Loucy (cell line): ENCODE measurements at regions not wholly inside any gene's neighbourhood (a gene's known extent, or its start where the extent isn't known, plus 50 kb on each side); places are given as distances from the start of the nearest gene placed in this dataset.

ENCODE experiments used
- H2AFZ ChIP-seq: fragments of 200-600 bp; sonication (generic); 2 replicates; pipeline ENCODE4 v1.6.0; 2016; ENCODE audit warnings: antibody characterized with exemption, mild to moderate bottlenecking, low read length, moderate library complexity
- H3F3A ChIP-seq: fragments of 200-600 bp; 2 replicates; pipeline ENCODE4 v1.6.0; 2016; ENCODE audit warnings: antibody characterized with exemption, low read depth, mild to moderate bottlenecking
- H3K27me3 ChIP-seq: fragments of 200-600 bp; sonication (generic); 2 replicates; pipeline ENCODE4 v1.6.1; 2014; ENCODE audit warnings: low read length, mild to moderate bottlenecking; ENCODE audit not compliant: insufficient read depth, poor library complexity, severe bottlenecking
- H3K36me3 ChIP-seq: fragments of 200-600 bp; sonication (generic); 2 replicates; pipeline ENCODE4 v1.6.1; 2016; ENCODE audit warnings: low read length; ENCODE audit not compliant: insufficient read depth
- H3K4me1 ChIP-seq: fragments of 200-600 bp; sonication (generic); 2 replicates; pipeline ENCODE4 v1.5.1; 2014; ENCODE audit warnings: low read length, mild to moderate bottlenecking; ENCODE audit not compliant: insufficient read depth, poor library complexity, severe bottlenecking
- H3K4me2 ChIP-seq: fragments of 200-600 bp; sonication (generic); 2 replicates; pipeline ENCODE4 v1.6.0; 2014; ENCODE audit warnings: antibody characterized with exemption, low read length, low read depth, mild to moderate bottlenecking; ENCODE audit not compliant: poor library complexity, severe bottlenecking
- H3K4me3 ChIP-seq: fragments of 200-600 bp; sonication (generic); 2 replicates; pipeline ENCODE4 v1.5.1; 2014; ENCODE audit warnings: low read length, mild to moderate bottlenecking, mixed read lengths; ENCODE audit not compliant: poor library complexity, severe bottlenecking
- H3K79me2 ChIP-seq: fragments of 200-600 bp; sonication (generic); 2 replicates; pipeline ENCODE4 v1.6.1; 2014; ENCODE audit warnings: low read length; ENCODE audit not compliant: insufficient read depth
- H3K9ac ChIP-seq: fragments of 200-600 bp; sonication (generic); 2 replicates; pipeline ENCODE4 v1.6.0; 2014; ENCODE audit warnings: mild to moderate bottlenecking, low read depth, low read length, moderate library complexity; ENCODE audit not compliant: poor library complexity, severe bottlenecking
- H3K9me2 ChIP-seq: fragments of 200-600 bp; sonication (generic); replicated peaks from 2 replicates; pipeline ENCODE4 v1.6.1; 2016; ENCODE audit warnings: low read depth, low read length, mixed read lengths
- H3K9me3 ChIP-seq: fragments of 200-600 bp; sonication (generic); 2 replicates; pipeline ENCODE4 v1.6.1; 2014; ENCODE audit warnings: mild to moderate bottlenecking, antibody characterized with exemption, low read length, low read depth; ENCODE audit not compliant: insufficient read depth
- H4K20me1 ChIP-seq: fragments of 200-600 bp; sonication (generic); 2 replicates; pipeline ENCODE4 v1.6.0; 2014; ENCODE audit warnings: antibody characterized with exemption, low read length, mild to moderate bottlenecking; ENCODE audit not compliant: insufficient read depth, poor library complexity, severe bottlenecking
- EZH2phosphoT487 ChIP-seq: fragments of 200-600 bp; IDR thresholded peaks from 2 replicates; pipeline ENCODE4 v1.6.1; 2018; ENCODE audit warnings: antibody characterized with exemption, mild to moderate bottlenecking, moderate library complexity, borderline replicate concordance
- TF ChIP-seq, protein P1 (sequence below): fragments of 200-600 bp; sonication (generic); conservative IDR thresholded peaks from 2 replicates; pipeline ENCODE4 v1.5.1; 2014; ENCODE audit warnings: mild to moderate bottlenecking, antibody characterized with exemption, low read length

DNA sequence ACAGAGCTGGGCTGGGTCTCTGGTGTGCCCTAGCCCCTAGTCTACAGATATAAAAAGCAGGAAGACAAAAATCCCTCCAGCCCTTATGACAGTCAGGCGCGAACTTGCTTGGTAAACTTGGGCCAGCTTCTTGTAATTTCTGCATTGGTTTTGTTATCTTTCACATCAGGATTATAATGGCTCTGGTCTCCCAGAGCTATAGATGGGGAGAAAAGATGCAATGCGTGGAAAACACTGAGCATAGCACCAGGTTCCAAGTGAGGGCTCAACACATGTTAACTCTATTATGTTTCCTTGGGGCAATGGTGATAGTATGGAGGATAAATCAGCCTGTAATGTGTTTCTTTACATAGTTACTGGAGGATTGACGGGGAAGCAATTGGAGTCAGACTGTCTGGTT lies 246.8 kb upstream of the KCNG1 start:
- no peaks in the 10 kb centered on the region for H3F3A ChIP-seq
- H3K79me2 ChIP-seq = no peaks in the 10 kb centered on the region
- H3K4me3 ChIP-seq = no peak overlapping the region
- H2AFZ ChIP-seq = no peak overlapping the region
- no peaks in the 10 kb centered on the region for H3K9me3 ChIP-seq
- no peak overlapping the region for H3K4me2 ChIP-seq
- H3K36me3 ChIP-seq = no peaks in the 10 kb centered on the region
- no peaks in the 10 kb centered on the region for H3K9me2 ChIP-seq
- no peaks in the 10 kb centered on the region for H3K4me1 ChIP-seq
- H4K20me1 ChIP-seq = no peaks in the 10 kb centered on the region
- no peaks in the 10 kb centered on the region for H3K27me3 ChIP-seq
- TF ChIP-seq EZH2phosphoT487 = no peak
- TF ChIP-seq, protein P1, sequence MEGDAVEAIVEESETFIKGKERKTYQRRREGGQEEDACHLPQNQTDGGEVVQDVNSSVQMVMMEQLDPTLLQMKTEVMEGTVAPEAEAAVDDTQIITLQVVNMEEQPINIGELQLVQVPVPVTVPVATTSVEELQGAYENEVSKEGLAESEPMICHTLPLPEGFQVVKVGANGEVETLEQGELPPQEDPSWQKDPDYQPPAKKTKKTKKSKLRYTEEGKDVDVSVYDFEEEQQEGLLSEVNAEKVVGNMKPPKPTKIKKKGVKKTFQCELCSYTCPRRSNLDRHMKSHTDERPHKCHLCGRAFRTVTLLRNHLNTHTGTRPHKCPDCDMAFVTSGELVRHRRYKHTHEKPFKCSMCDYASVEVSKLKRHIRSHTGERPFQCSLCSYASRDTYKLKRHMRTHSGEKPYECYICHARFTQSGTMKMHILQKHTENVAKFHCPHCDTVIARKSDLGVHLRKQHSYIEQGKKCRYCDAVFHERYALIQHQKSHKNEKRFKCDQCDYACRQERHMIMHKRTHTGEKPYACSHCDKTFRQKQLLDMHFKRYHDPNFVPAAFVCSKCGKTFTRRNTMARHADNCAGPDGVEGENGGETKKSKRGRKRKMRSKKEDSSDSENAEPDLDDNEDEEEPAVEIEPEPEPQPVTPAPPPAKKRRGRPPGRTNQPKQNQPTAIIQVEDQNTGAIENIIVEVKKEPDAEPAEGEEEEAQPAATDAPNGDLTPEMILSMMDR = no peak
- H3K9ac ChIP-seq = no peak overlapping the region

DNA sequence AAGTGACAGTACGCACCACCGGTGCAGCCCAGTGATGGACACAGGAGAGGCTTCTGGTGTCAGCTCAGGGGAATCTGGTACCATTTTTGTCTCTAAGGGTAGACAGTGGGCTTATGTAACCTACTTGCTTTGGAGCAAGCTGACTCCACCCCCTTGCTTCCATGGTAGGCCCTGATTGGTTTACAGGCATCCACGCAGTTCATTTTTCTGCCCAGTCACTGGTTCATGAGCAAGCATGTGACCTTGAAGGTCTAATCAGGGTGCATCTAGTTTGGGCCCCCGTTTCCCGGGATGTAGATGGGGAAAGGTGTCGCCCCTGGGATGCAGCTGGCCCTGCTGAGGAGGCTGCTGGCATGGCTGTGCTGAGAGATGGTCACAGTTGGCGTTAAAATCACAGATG lies 244.8 kb upstream of the KCNG1 start:
- Histone ChIP-seq H3K27me3 (no peaks in the 10 kb centered on the region), H3K36me3 (no peaks in the 10 kb centered on the region), H3K79me2 (no peaks in the 10 kb centered on the region), H3K9ac (no peak overlapping the region), H3K9me2 (no peaks in the 10 kb centered on the region), H3K9me3 (no peaks in the 10 kb centered on the region), H3K4me2 (no peak overlapping the region), H2AFZ (no peak overlapping the region), H4K20me1 (no peaks in the 10 kb centered on the region), H3K4me1 (no peaks in the 10 kb centered on the region), H3F3A (no peaks in the 10 kb centered on the region), H3K4me3 (no peak overlapping the region)
- TF ChIP-seq, protein P1 = no peak
- no peak for TF ChIP-seq EZH2phosphoT487

DNA sequence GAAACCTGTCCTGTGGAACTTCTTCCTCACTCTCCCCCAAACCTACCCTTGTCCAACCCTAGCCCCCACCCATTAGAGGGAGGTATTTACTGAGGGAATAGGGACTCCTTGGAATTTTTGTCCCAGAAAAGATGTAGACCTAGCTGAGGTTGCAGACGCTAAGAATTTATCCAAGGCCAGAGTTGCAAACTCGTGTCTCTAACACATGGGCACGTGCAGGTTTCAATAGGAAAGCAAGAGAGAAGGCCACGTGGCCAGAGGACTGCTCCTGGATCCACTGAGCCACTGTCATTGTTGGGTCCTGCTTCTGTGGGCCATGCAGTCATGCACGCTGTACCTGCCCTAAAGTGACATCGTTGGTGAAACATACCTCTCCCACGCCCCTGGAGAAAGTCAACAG lies 243.4 kb upstream of the KCNG1 start:
- Histone ChIP-seq H3K4me3 (no peak overlapping the region), H4K20me1 (no peaks in the 10 kb centered on the region), H3F3A (no peaks in the 10 kb centered on the region), H3K9me2 (no peaks in the 10 kb centered on the region), H3K9me3 (no peaks in the 10 kb centered on the region), H2AFZ (no peak overlapping the region), H3K9ac (no peak overlapping the region), H3K36me3 (no peaks in the 10 kb centered on the region), H3K4me1 (no peaks in the 10 kb centered on the region), H3K4me2 (no peak overlapping the region), H3K27me3 (no peaks in the 10 kb centered on the region), H3K79me2 (no peaks in the 10 kb centered on the region)
- no peak for TF ChIP-seq EZH2phosphoT487
- TF ChIP-seq, protein P1 = no peak
